ENCODE measurements at regions not wholly inside any gene's neighbourhood (a gene's known extent, or its start where the extent isn't known, plus 50 kb on each side); places are given as distances from the start of the nearest gene placed in this dataset.

GRCh38 chr3:81395739-81396513 lies 365.5 kb downstream of the GBE1 start:
- Histone ChIP-seq H3K4me1 (ENCODE audit: control insufficient read depth, insufficient read depth, low read length) (no peaks in the 10 kb centered on the region), H3K36me3 (ENCODE audit: insufficient read depth, low read length) (no peaks in the 10 kb centered on the region), H3K4me3 (ENCODE audit: low read length) (no peak overlapping the region), H3K9ac (ENCODE audit: low read depth, low read length) (no peak overlapping the region), H3K4me2 (ENCODE audit: low read length) (no peak overlapping the region), H3K27me3 (ENCODE audit: control insufficient read depth, insufficient read depth, low read length) (no peaks in the 10 kb centered on the region), H3K9me3 (replicated peaks; ENCODE audit: low read length) (no peaks in the 10 kb centered on the region)

GRCh38 chr3:81394651-81395524 lies 366.6 kb downstream of the GBE1 start:
- Histone ChIP-seq H3K9ac (ENCODE audit: low read depth, low read length) (no peak overlapping the region), H3K4me3 (ENCODE audit: low read length) (no peak overlapping the region), H3K4me1 (ENCODE audit: control insufficient read depth, insufficient read depth, low read length) (no peaks in the 10 kb centered on the region), H3K9me3 (replicated peaks; ENCODE audit: low read length) (no peaks in the 10 kb centered on the region), H3K4me2 (ENCODE audit: low read length) (no peak overlapping the region), H3K36me3 (ENCODE audit: insufficient read depth, low read length) (no peaks in the 10 kb centered on the region), H3K27me3 (ENCODE audit: control insufficient read depth, insufficient read depth, low read length) (no peaks in the 10 kb centered on the region)

GRCh38 chr3:81393251-81393650 lies 368.2 kb downstream of the GBE1 start:
- no peaks in the 10 kb centered on the region for H3K27me3 ChIP-seq (ENCODE audit: control insufficient read depth, insufficient read depth, low read length)

GRCh38 chr3:81390796-81391195 lies 370.6 kb downstream of the GBE1 start:
- Histone ChIP-seq H3K4me3 (ENCODE audit: low read length) (no peak overlapping the region), H3K27me3 (ENCODE audit: control insufficient read depth, insufficient read depth, low read length) (no peaks in the 10 kb centered on the region), H3K36me3 (ENCODE audit: insufficient read depth, low read length) (no peaks in the 10 kb centered on the region), H3K4me2 (ENCODE audit: low read length) (no peak overlapping the region), H3K9me3 (replicated peaks; ENCODE audit: low read length) (no peaks in the 10 kb centered on the region), H3K4me1 (ENCODE audit: control insufficient read depth, insufficient read depth, low read length) (no peaks in the 10 kb centered on the region), H3K9ac (ENCODE audit: low read depth, low read length) (no peak overlapping the region)

More at GRCh38 chr3:81393251-81393650, 368.2 kb downstream of the GBE1 start:
- Histone ChIP-seq H3K4me3 (ENCODE audit: low read length) (no peak overlapping the region), H3K9ac (ENCODE audit: low read depth, low read length) (no peak overlapping the region), H3K9me3 (replicated peaks; ENCODE audit: low read length) (no peaks in the 10 kb centered on the region), H3K36me3 (ENCODE audit: insufficient read depth, low read length) (no peaks in the 10 kb centered on the region), H3K4me2 (ENCODE audit: low read length) (no peak overlapping the region), H3K4me1 (ENCODE audit: control insufficient read depth, insufficient read depth, low read length) (no peaks in the 10 kb centered on the region)

GRCh38 chr3:81388191-81388590 lies 373.3 kb downstream of the GBE1 start:
- no peaks in the 10 kb centered on the region for H3K36me3 ChIP-seq (ENCODE audit: insufficient read depth, low read length)
- no peaks in the 10 kb centered on the region for H3K27me3 ChIP-seq (ENCODE audit: control insufficient read depth, insufficient read depth, low read length)
- H3K9ac ChIP-seq (ENCODE audit: low read depth, low read length): no peak overlapping the region
- no peak overlapping the region for H3K4me2 ChIP-seq (ENCODE audit: low read length)
- no peak overlapping the region for H3K4me3 ChIP-seq (ENCODE audit: low read length)
- H3K4me1 ChIP-seq (ENCODE audit: control insufficient read depth, insufficient read depth, low read length): no peaks in the 10 kb centered on the region
- H3K9me3 ChIP-seq (replicated peaks; ENCODE audit: low read length): no peaks in the 10 kb centered on the region

- H3K4me2 ChIP-seq (ENCODE audit: low read length): no peak overlapping the region
- H3K4me1 ChIP-seq (ENCODE audit: control insufficient read depth, insufficient read depth, low read length): no peaks in the 10 kb centered on the region
- H3K9me3 ChIP-seq (replicated peaks; ENCODE audit: low read length): no peaks in the 10 kb centered on the region
- no peaks in the 10 kb centered on the region for H3K36me3 ChIP-seq (ENCODE audit: insufficient read depth, low read length)
- H3K9ac ChIP-seq (ENCODE audit: low read depth, low read length): no peak overlapping the region
- H3K27me3 ChIP-seq (ENCODE audit: control insufficient read depth, insufficient read depth, low read length): no peaks in the 10 kb centered on the region
- no peak overlapping the region for H3K4me3 ChIP-seq (ENCODE audit: low read length)
Observed at GRCh38 chr3:81382470-81382869, 379.0 kb downstream of the GBE1 start.

GRCh38 chr3:81380234-81380633 lies 381.2 kb downstream of the GBE1 start:
- Histone ChIP-seq H3K36me3 (ENCODE audit: insufficient read depth, low read length) (no peaks in the 10 kb centered on the region), H3K9ac (ENCODE audit: low read depth, low read length) (no peak overlapping the region), H3K9me3 (replicated peaks; ENCODE audit: low read length) (no peaks in the 10 kb centered on the region), H3K4me2 (ENCODE audit: low read length) (no peak overlapping the region), H3K4me3 (ENCODE audit: low read length) (no peak overlapping the region), H3K4me1 (ENCODE audit: control insufficient read depth, insufficient read depth, low read length) (no peaks in the 10 kb centered on the region), H3K27me3 (ENCODE audit: control insufficient read depth, insufficient read depth, low read length) (no peaks in the 10 kb centered on the region)

GRCh38 chr3:81378552-81379293 lies 382.7 kb downstream of the GBE1 start:
- H3K36me3 ChIP-seq (ENCODE audit: insufficient read depth, low read length): no peaks in the 10 kb centered on the region
- H3K4me1 ChIP-seq (ENCODE audit: control insufficient read depth, insufficient read depth, low read length): no peaks in the 10 kb centered on the region
- no peak overlapping the region for H3K4me3 ChIP-seq (ENCODE audit: low read length)
- no peak overlapping the region for H3K9ac ChIP-seq (ENCODE audit: low read depth, low read length)
- no peaks in the 10 kb centered on the region for H3K9me3 ChIP-seq (replicated peaks; ENCODE audit: low read length)
- no peak overlapping the region for H3K4me2 ChIP-seq (ENCODE audit: low read length)
- H3K27me3 ChIP-seq (ENCODE audit: control insufficient read depth, insufficient read depth, low read length): no peaks in the 10 kb centered on the region

- Histone ChIP-seq H3K4me1 (ENCODE audit: control insufficient read depth, insufficient read depth, low read length) (no peaks in the 10 kb centered on the region), H3K4me2 (ENCODE audit: low read length) (no peak overlapping the region), H3K4me3 (ENCODE audit: low read length) (no peak overlapping the region), H3K27me3 (ENCODE audit: control insufficient read depth, insufficient read depth, low read length) (no peaks in the 10 kb centered on the region), H3K9ac (ENCODE audit: low read depth, low read length) (no peak overlapping the region), H3K36me3 (ENCODE audit: insufficient read depth, low read length) (no peaks in the 10 kb centered on the region), H3K9me3 (replicated peaks; ENCODE audit: low read length) (no peaks in the 10 kb centered on the region)
Observed at GRCh38 chr3:81375921-81376320, 385.5 kb downstream of the GBE1 start.

GRCh38 chr3:81364411-81364810 lies 397.0 kb downstream of the GBE1 start:
- no peaks in the 10 kb centered on the region for H3K9me3 ChIP-seq (replicated peaks; ENCODE audit: low read length)
- no peak overlapping the region for H3K4me3 ChIP-seq (ENCODE audit: low read length)
- H3K4me1 ChIP-seq (ENCODE audit: control insufficient read depth, insufficient read depth, low read length): no peaks in the 10 kb centered on the region
- no peak overlapping the region for H3K9ac ChIP-seq (ENCODE audit: low read depth, low read length)
- no peak overlapping the region for H3K4me2 ChIP-seq (ENCODE audit: low read length)
- no peaks in the 10 kb centered on the region for H3K36me3 ChIP-seq (ENCODE audit: insufficient read depth, low read length)
- no peaks in the 10 kb centered on the region for H3K27me3 ChIP-seq (ENCODE audit: control insufficient read depth, insufficient read depth, low read length)

GRCh38 chr3:81363816-81364215 lies 397.6 kb downstream of the GBE1 start:
- no peak overlapping the region for H3K9ac ChIP-seq (ENCODE audit: low read depth, low read length)
- H3K4me1 ChIP-seq (ENCODE audit: control insufficient read depth, insufficient read depth, low read length): no peaks in the 10 kb centered on the region
- no peaks in the 10 kb centered on the region for H3K36me3 ChIP-seq (ENCODE audit: insufficient read depth, low read length)
- H3K4me3 ChIP-seq (ENCODE audit: low read length): no peak overlapping the region
- H3K27me3 ChIP-seq (ENCODE audit: control insufficient read depth, insufficient read depth, low read length): no peaks in the 10 kb centered on the region
- no peak overlapping the region for H3K4me2 ChIP-seq (ENCODE audit: low read length)
- no peaks in the 10 kb centered on the region for H3K9me3 ChIP-seq (replicated peaks; ENCODE audit: low read length)

All from skeletal muscle satellite cell (primary cell).